ENCODE measurements at regions not wholly inside any gene's neighbourhood (a gene's known extent, or its start where the extent isn't known, plus 50 kb on each side); places are given as distances from the start of the nearest gene placed in this dataset.

GRCh38 chr1:191350938-191351337, 807.3 kb upstream of the RGS18 start:
- Mint-ChIP-seq H3K9me3 (no peaks in the 10 kb centered on the region), H3K4me1 (no peaks in the 10 kb centered on the region), H3K4me3 (no peak overlapping the region), H3K36me3 (ENCODE audit: insufficient read depth in 1 of 3, low read depth in 3 of 3) (no peaks in the 10 kb centered on the region), H3K27ac (no peak overlapping the region), H3K27me3 (ENCODE audit: low read depth) (no peaks in the 10 kb centered on the region)
- no peak overlapping the region for H3K4ac ChIP-seq (ENCODE audit: low read depth, low read length)
- H2BK120ac ChIP-seq (ENCODE audit: low read depth, low read length, poor library complexity, severe bottlenecking): no peak overlapping the region
- H3K4me1 ChIP-seq (ENCODE audit: insufficient read depth, low read length): no peaks in the 10 kb centered on the region
- H3K18ac ChIP-seq (ENCODE audit: insufficient read length, low read depth, low read length): no peak overlapping the region
- H3K56ac ChIP-seq (ENCODE audit: insufficient read length, low read depth, low read length): no peak overlapping the region
- H3K79me1 ChIP-seq (ENCODE audit: insufficient read depth, low read depth, low read length, poor library complexity, severe bottlenecking): no peaks in the 10 kb centered on the region
- no peaks in the 10 kb centered on the region for H3K23me2 ChIP-seq (ENCODE audit: insufficient read length, low read depth, low read length, poor library complexity, severe bottlenecking)
- H3K14ac ChIP-seq (ENCODE audit: insufficient read depth, low read length): no peak overlapping the region
- H2AK5ac ChIP-seq (ENCODE audit: insufficient read length, low read length): no peak overlapping the region
- WGBS (ENCODE audit: extremely low coverage, insufficient read length, low lambda C conversion rate): no CpG with 5 or more reads among the region's 1 CpG
- H2BK20ac ChIP-seq (ENCODE audit: low read depth, low read length, poor library complexity, severe bottlenecking): no peak overlapping the region
- H3T11ph ChIP-seq (ENCODE audit: low read length): no peak overlapping the region
- H4K8ac ChIP-seq (replicated peaks; ENCODE audit: insufficient read length, low read depth, low read length): no peak overlapping the region
- H3K4me2 ChIP-seq (ENCODE audit: insufficient read depth, insufficient read length, low read length): no peak overlapping the region
- H4K5ac ChIP-seq (ENCODE audit: insufficient read length, low read depth, low read length): no peak overlapping the region
- H3K9me3 ChIP-seq (ENCODE audit: control insufficient read depth, low read depth, low read length): no peaks in the 10 kb centered on the region
- TF ChIP-seq, protein P1, sequence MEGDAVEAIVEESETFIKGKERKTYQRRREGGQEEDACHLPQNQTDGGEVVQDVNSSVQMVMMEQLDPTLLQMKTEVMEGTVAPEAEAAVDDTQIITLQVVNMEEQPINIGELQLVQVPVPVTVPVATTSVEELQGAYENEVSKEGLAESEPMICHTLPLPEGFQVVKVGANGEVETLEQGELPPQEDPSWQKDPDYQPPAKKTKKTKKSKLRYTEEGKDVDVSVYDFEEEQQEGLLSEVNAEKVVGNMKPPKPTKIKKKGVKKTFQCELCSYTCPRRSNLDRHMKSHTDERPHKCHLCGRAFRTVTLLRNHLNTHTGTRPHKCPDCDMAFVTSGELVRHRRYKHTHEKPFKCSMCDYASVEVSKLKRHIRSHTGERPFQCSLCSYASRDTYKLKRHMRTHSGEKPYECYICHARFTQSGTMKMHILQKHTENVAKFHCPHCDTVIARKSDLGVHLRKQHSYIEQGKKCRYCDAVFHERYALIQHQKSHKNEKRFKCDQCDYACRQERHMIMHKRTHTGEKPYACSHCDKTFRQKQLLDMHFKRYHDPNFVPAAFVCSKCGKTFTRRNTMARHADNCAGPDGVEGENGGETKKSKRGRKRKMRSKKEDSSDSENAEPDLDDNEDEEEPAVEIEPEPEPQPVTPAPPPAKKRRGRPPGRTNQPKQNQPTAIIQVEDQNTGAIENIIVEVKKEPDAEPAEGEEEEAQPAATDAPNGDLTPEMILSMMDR (conservative IDR thresholded peaks at IDR 0.05): no peak
- H4K91ac ChIP-seq (ENCODE audit: insufficient read length, low read depth, low read length): no peak overlapping the region
- no peak overlapping the region for H3K27ac ChIP-seq (ENCODE audit: insufficient read length, low read depth, low read length)
- no peaks in the 10 kb centered on the region for H3K27me3 ChIP-seq (ENCODE audit: insufficient read depth, low read length)
- no peaks in the 10 kb centered on the region for H4K20me1 ChIP-seq (ENCODE audit: control insufficient read depth, insufficient read depth, insufficient read length)
- no peak overlapping the region for H2BK12ac ChIP-seq (ENCODE audit: insufficient read length, low read depth, low read length)
- no peak overlapping the region for H3K9ac ChIP-seq (ENCODE audit: extremely low read depth, insufficient read length, low read length)
- H2BK5ac ChIP-seq (ENCODE audit: insufficient read length, low read length): no peak overlapping the region
- H2BK15ac ChIP-seq (ENCODE audit: low read depth, low read length): no peak overlapping the region
- no peak overlapping the region for H2AFZ ChIP-seq (ENCODE audit: low read length)
- H3K23ac ChIP-seq (ENCODE audit: insufficient read length, low read depth, low read length): no peak overlapping the region
- DNase-seq: no peak
- no peaks in the 10 kb centered on the region for H3K79me2 ChIP-seq (ENCODE audit: insufficient read depth, low read length)
